Adrenal gland (tissue), 9 donors: ENCODE measurements at regions not wholly inside any gene's neighbourhood (a gene's known extent, or its start where the extent isn't known, plus 50 kb on each side); places are given as distances from the start of the nearest gene placed in this dataset.

ENCODE experiments used
- DNase-seq, 7 donors: peaks; one replicate each; pipeline ENCODE4 v3.0.0-alpha.2; 2019 to 2020
- H3K27ac ChIP-seq, 5 donors: fragments of 200-600 bp; sonication (generic) in 4 of 5; 1 replicate in 3 of 5; 2 replicates in 2 of 5; pipeline versions ENCODE4 v1.5.1 to v1.8.0; 2016 to 2020; ENCODE audit warnings: mild to moderate bottlenecking in 1 of 5
- H3K27me3 ChIP-seq: fragments of 200-600 bp; 2 replicates; pipeline ENCODE4 v1.8.0; 2021
- H3K36me3 ChIP-seq, 2 donors: fragments of 200-600 bp; replicated peaks in 1 of 2; 1 replicate in 1 of 2; 2 replicates in 1 of 2; pipeline versions ENCODE4 v1.5.1 to v1.8.0; 2018 to 2022
- H3K4me1 ChIP-seq, 2 donors: fragments of 200-600 bp; replicated peaks in 1 of 2; 1 replicate in 1 of 2; 2 replicates in 1 of 2; pipeline versions ENCODE4 v1.5.1 to v1.8.0; 2018 to 2021
- H3K4me3 ChIP-seq, 4 donors: fragments of 200-600 bp; sonication (generic) in 3 of 4; one replicate each; pipeline ENCODE4 v1.5.1; 2016 to 2018
- H3K9me3 ChIP-seq, 3 donors: fragments of 200-600 bp; sonication (generic) in 1 of 3; replicated peaks in 1 of 3; 1 replicate in 2 of 3; 2 replicates in 1 of 3; pipeline versions ENCODE4 v1.5.1 to v1.8.0; 2016 to 2021
- CTCF ChIP-seq, 6 experiments: fragments of 450-650 bp in 4 of 6; fragments of 200-600 bp in 2 of 6; sonication (generic) in 1 of 6; IDR thresholded peaks; 1 replicate in 5 of 6; 2 replicates in 1 of 6; pipeline versions ENCODE4 v1.5.1 to v1.8.0; 2016 to 2021; ENCODE audit warnings: antibody characterized with exemption in 6 of 6, mild to moderate bottlenecking in 2 of 6, moderate library complexity in 1 of 6
- POLR2A ChIP-seq, 2 donors: fragments of 450-650 bp; IDR thresholded peaks; one replicate each; pipeline ENCODE4 v1.6.1; 2017; ENCODE audit warnings: antibody characterized with exemption in 2 of 2, mild to moderate bottlenecking in 2 of 2, moderate library complexity in 1 of 2
- WGBS, 4 donors: extraction: QIAGEN DNeasy Blood & Tissue Kit in 2 of 4; methylation state at CpG; one replicate each; pipeline versions ENCODE4 v1.1.5 to v1.1.7; 2013 to 2017; 5-methylcytosine and 5-hydroxymethylcytosine counted together
- intact Hi-C, 2 donors: fragments of 100-400 bp; cut with DNase I; formaldehyde crosslinking; loops; one replicate each; pipeline versions ENCODE4 v1.14.1 to v1.15.0; 2022 to 2023
- donor health status: healthy with polysubstance abuse.
- donor health status: Bipolar disorder and iron deficiency.
- donor health status: DM: yes; HTN: yes; CAD: no.
- donor health status: DM: no; HTN: no; CAD: no.
- donor health status: DM: no; HTN: no; CAD: no.

- Histone ChIP-seq H3K27ac (no peak overlapping the region), H3K27me3 (no peaks in the 10 kb centered on the region), H3K4me1 (no peaks in the 10 kb centered on the region), H3K36me3 (no peaks in the 10 kb centered on the region), H3K4me3 (no peak overlapping the region), H3K9me3 (no peaks in the 10 kb centered on the region)
- intact Hi-C loops = no loop called here
- no peak for TF ChIP-seq CTCF (IDR thresholded peaks at IDR 0.05)
- TF ChIP-seq POLR2A (IDR thresholded peaks at IDR 0.05) = no peak
- peak in 6 of 7 donors; percentile 17 to 66 (median 34) for DNase-seq
- WGBS, 4 donors = 75 to 79% (median 76%) methylated on average over 5 to 7 of the region's 7 CpGs
Measured at GRCh38 chr1:87449348-87449963, 120.8 kb downstream of the LMO4 start.

- Histone ChIP-seq H3K9me3 (no peaks in the 10 kb centered on the region), H3K36me3 (no peaks in the 10 kb centered on the region), H3K4me1 (no peaks in the 10 kb centered on the region), H3K27ac (no peak overlapping the region), H3K4me3 (no peak overlapping the region), H3K27me3 (no peaks in the 10 kb centered on the region)
- TF ChIP-seq POLR2A (IDR thresholded peaks at IDR 0.05) (no peak), CTCF (IDR thresholded peaks at IDR 0.05) (no peak)
- 82 to 92% (median 88%) methylated on average over 5 of the region's 5 CpGs for WGBS, 4 donors
- intact Hi-C loops = no loop called here
- DNase-seq = no peak
Measured at GRCh38 chr1:87450136-87450535, 121.5 kb downstream of the LMO4 start.

GRCh38 chr1:87450615-87451209 is 122.0 kb downstream of the LMO4 start:
- WGBS, 4 donors = 62 to 79% (median 73%) methylated on average over 8 of the region's 8 CpGs
- TF ChIP-seq POLR2A (IDR thresholded peaks at IDR 0.05) (no peak), CTCF (IDR thresholded peaks at IDR 0.05) (no peak)

GRCh38 chr1:87451229-87451920 is 122.7 kb downstream of the LMO4 start:
- no peaks in the 10 kb centered on the region for H3K4me1 ChIP-seq
- no peaks in the 10 kb centered on the region for H3K36me3 ChIP-seq
- no peak overlapping the region for H3K27ac ChIP-seq
- no peak overlapping the region for H3K4me3 ChIP-seq
- no peak for DNase-seq
- TF ChIP-seq CTCF (IDR thresholded peaks at IDR 0.05) (no peak), POLR2A (IDR thresholded peaks at IDR 0.05) (no peak)
- intact Hi-C loops = no loop called here
- 80 to 89% (median 84%) methylated on average over 5 of the region's 5 CpGs for WGBS, 4 donors
- H3K9me3 ChIP-seq = no peaks in the 10 kb centered on the region
- H3K27me3 ChIP-seq = no peaks in the 10 kb centered on the region

More at GRCh38 chr1:87450615-87451209, 122.0 kb downstream of the LMO4 start:
- no peaks in the 10 kb centered on the region for H3K9me3 ChIP-seq
- intact Hi-C loops = no loop called here
- H3K36me3 ChIP-seq = no peaks in the 10 kb centered on the region
- no peaks in the 10 kb centered on the region for H3K27me3 ChIP-seq
- no peak overlapping the region for H3K4me3 ChIP-seq
- DNase-seq = peak in 3 of 7 donors; percentile 3 to 27 (median 13)
- no peaks in the 10 kb centered on the region for H3K4me1 ChIP-seq
- no peak overlapping the region for H3K27ac ChIP-seq
